Uterus (tissue), 3 donors: ENCODE measurements at regions not wholly inside any gene's neighbourhood (a gene's known extent, or its start where the extent isn't known, plus 50 kb on each side); places are given as distances from the start of the nearest gene placed in this dataset.
"Not testable (repeated sequence)": the region's sequence is repeated elsewhere in the genome, so short reads cannot be mapped to it uniquely, and the experiment has no call there.

Experiments used
- DNase-seq, 2 donors: peaks; one replicate each; pipeline ENCODE4 v3.0.0-alpha.2; 2019 to 2020
- H3K27ac ChIP-seq, 2 donors: fragments of 200-600 bp; sonication (generic); 1 replicate in 1 of 2; 2 replicates in 1 of 2; pipeline ENCODE4 v1.5.1; 2016 to 2018
- H3K27me3 ChIP-seq, 2 donors: fragments of 200-600 bp; sonication (generic); one replicate each; pipeline ENCODE4 v1.5.1; 2018 to 2019; ENCODE audit warnings: control low read depth in 1 of 2
- H3K36me3 ChIP-seq, 2 donors: fragments of 200-600 bp; sonication (generic); one replicate each; pipeline ENCODE4 v1.5.1; 2019; ENCODE audit warnings: control low read depth in 1 of 2
- H3K4me1 ChIP-seq, 2 donors: fragments of 200-600 bp; sonication (generic); one replicate each; pipeline ENCODE4 v1.5.1; 2018 to 2019; ENCODE audit warnings: control low read depth in 1 of 2
- H3K4me3 ChIP-seq, 2 donors: fragments of 200-600 bp; sonication (generic); 1 replicate in 1 of 2; 2 replicates in 1 of 2; pipeline ENCODE4 v1.5.1; 2018 to 2019; ENCODE audit warnings: mild to moderate bottlenecking in 1 of 2
- H3K9me3 ChIP-seq, 2 donors: fragments of 200-600 bp; sonication (generic); one replicate each; pipeline ENCODE4 v1.5.1; 2019; ENCODE audit warnings: control low read depth in 1 of 2
- CTCF ChIP-seq, 4 experiments: fragments of 200-600 bp in 2 of 4; fragments of 450-650 bp in 2 of 4; sonication (generic) in 2 of 4; IDR thresholded peaks; one replicate each; pipeline ENCODE4 v1.5.1; 2016 to 2019; ENCODE audit warnings: antibody characterized with exemption in 4 of 4, mild to moderate bottlenecking in 2 of 4, moderate library complexity in 1 of 4
- POLR2A ChIP-seq, 2 donors: fragments of 450-650 bp; IDR thresholded peaks; one replicate each; pipeline ENCODE4 v1.6.1; 2016; ENCODE audit warnings: antibody characterized with exemption in 2 of 2, mild to moderate bottlenecking in 1 of 2, moderate library complexity in 1 of 2
- intact Hi-C: fragments of 100-400 bp; cut with DNase I; formaldehyde crosslinking; loops from one replicate; pipeline ENCODE4 v1.15.1; 2023; ENCODE audit warnings: low total_unique reads
- donor health status: DM: yes; HTN: yes; CAD: no.

- H3K36me3 ChIP-seq = no peaks in the 10 kb centered on the region
- TF ChIP-seq POLR2A (IDR thresholded peaks at IDR 0.05) (no peak), CTCF (IDR thresholded peaks at IDR 0.05) (no peak)
- H3K4me1 ChIP-seq = peaks cover 15 to 17% of the 10 kb centered on the region in 2 donors
- H3K27me3 ChIP-seq = no peaks in the 10 kb centered on the region
- no peak overlapping the region for H3K27ac ChIP-seq
- DNase-seq = no peak
- intact Hi-C loops = no loop called here
- H3K4me3 ChIP-seq = no peak overlapping the region
- H3K9me3 ChIP-seq = no peaks in the 10 kb centered on the region
Observed at GRCh38 chr12:124375141-124375788, 80.4 kb downstream of the RFLNA start.

- no peak overlapping the region for H3K4me3 ChIP-seq
- intact Hi-C loops = no loop called here
- no peak for TF ChIP-seq POLR2A (IDR thresholded peaks at IDR 0.05)
- no peak for TF ChIP-seq CTCF (IDR thresholded peaks at IDR 0.05)
- no peaks in the 10 kb centered on the region for H3K9me3 ChIP-seq
- H3K36me3 ChIP-seq = no peaks in the 10 kb centered on the region
- peaks cover 15 to 20% of the 10 kb centered on the region in 2 donors for H3K4me1 ChIP-seq
- H3K27me3 ChIP-seq = no peaks in the 10 kb centered on the region
- no peak for DNase-seq
- H3K27ac ChIP-seq = no peak overlapping the region
Observed at GRCh38 chr12:124374567-124374966, 79.7 kb downstream of the RFLNA start.

- TF ChIP-seq CTCF (IDR thresholded peaks at IDR 0.05) (no peak), POLR2A (IDR thresholded peaks at IDR 0.05) (no peak)
- H3K9me3 ChIP-seq = no peaks in the 10 kb centered on the region
- no peaks in the 10 kb centered on the region for H3K27me3 ChIP-seq
- H3K27ac ChIP-seq = no peak overlapping the region
- DNase-seq = no peak
- peaks cover 12 to 16% of the 10 kb centered on the region in 2 donors for H3K4me1 ChIP-seq
- H3K36me3 ChIP-seq = no peaks in the 10 kb centered on the region
- H3K4me3 ChIP-seq = no peak overlapping the region
- intact Hi-C loops = no loop called here
Observed at GRCh38 chr12:124374147-124374546, 79.3 kb downstream of the RFLNA start.

GRCh38 chr12:124373701-124374100 lies 78.8 kb downstream of the RFLNA start:
- H3K9me3 ChIP-seq, H3K27ac ChIP-seq, H3K36me3 ChIP-seq, DNase-seq, H3K27me3 ChIP-seq, intact Hi-C loops, H3K4me3 ChIP-seq: not testable (repeated sequence)
- H3K4me1 ChIP-seq = peaks cover 14 to 15% of the 10 kb centered on the region in 2 donors

- Histone ChIP-seq H3K4me3 (no peak overlapping the region), H3K36me3 (no peaks in the 10 kb centered on the region), H3K27ac (peak overlapping the region; percentile 91), H3K4me1 (peaks cover 13 to 24% of the 10 kb centered on the region in 2 donors), H3K27me3 (no peaks in the 10 kb centered on the region), H3K9me3 (no peaks in the 10 kb centered on the region)
- TF ChIP-seq CTCF (IDR thresholded peaks at IDR 0.05) = no peak
- no peak for TF ChIP-seq POLR2A (IDR thresholded peaks at IDR 0.05)
- intact Hi-C loops = no loop called here
- DNase-seq = no peak
Observed at GRCh38 chr12:124372831-124373230, 77.9 kb downstream of the RFLNA start.
